GM18951 (cell line): ENCODE measurements at regions not wholly inside any gene's neighbourhood (a gene's known extent, or its start where the extent isn't known, plus 50 kb on each side); places are given as distances from the start of the nearest gene placed in this dataset.
"Not testable (repeated sequence)": the region's sequence is repeated elsewhere in the genome, so short reads cannot be mapped to it uniquely, and the experiment has no call there.

Source experiments
- POLR2A ChIP-seq: IDR thresholded peaks from 4 replicates; pipeline ENCODE4 v1.6.1; 2011; ENCODE audit warnings: mild to moderate bottlenecking; ENCODE audit not compliant: insufficient read length, insufficient read depth; ENCODE audit errors: extremely low read depth
- in situ Hi-C: fragments of 300-500 bp; cut with MboI; formaldehyde crosslinking; loops from one replicate; pipeline ENCODE4 v1.12.0; 2022; ENCODE audit warnings: low sequenced_read_pairs, mixed read lengths, inconsistent platforms; ENCODE audit not compliant: unreplicated experiment

GRCh38 chr9:28956116-28956880 lies 1383.0 kb upstream of the C9orf72 start:
- no peak for TF ChIP-seq POLR2A
- in situ Hi-C loops, result no loop called here

GRCh38 chr9:28960602-28961001 lies 1387.3 kb upstream of the C9orf72 start:
- no peak for TF ChIP-seq POLR2A
- in situ Hi-C loops, result no loop called here

DNA sequence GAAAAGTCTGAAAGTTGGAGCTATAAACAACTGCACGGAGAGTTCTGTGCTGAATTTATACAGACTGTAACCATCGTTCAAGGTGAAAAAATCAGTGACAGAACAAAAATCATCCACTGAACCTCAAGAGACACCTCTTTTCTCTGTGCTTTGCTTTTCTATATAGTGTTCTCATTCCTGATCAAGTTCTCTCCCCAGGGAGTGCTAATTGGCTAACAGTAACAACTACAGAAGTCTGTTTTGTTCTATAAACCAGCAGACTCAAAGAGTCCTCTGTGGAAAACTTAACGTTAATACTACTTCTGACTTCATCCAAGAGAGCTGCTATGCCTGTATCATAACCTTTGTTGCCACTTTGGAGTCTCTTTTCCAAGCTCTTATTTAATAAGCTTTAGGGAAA lies 1388.3 kb upstream of the C9orf72 start:
- in situ Hi-C loops, result no loop called here

GRCh38 chr9:28967226-28967625 lies 1393.9 kb upstream of the C9orf72 start:
- in situ Hi-C loops, result no loop called here
- no peak for TF ChIP-seq POLR2A

More for the DNA sequence above, 1388.3 kb upstream of the C9orf72 start:
- no peak for TF ChIP-seq POLR2A

DNA sequence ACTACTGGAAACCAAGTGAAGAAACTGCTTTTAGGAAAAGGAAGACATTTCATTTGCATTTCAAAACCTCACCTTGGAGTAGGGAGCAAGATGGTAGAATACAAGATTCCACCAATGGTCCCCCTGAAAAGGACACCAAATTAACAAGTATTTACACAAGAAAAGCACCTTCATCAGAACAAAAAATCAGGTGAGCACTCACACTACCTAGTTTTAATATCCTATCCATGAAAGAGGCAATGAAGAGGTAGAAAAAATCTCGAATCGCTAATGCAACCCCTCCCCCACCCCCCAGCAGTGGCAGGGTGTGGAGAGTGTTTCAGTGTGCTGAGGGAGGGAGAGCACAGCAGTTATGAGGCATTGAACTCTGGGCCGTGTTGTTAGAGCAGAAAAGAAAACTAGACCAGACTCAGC lies 1397.0 kb upstream of the C9orf72 start:
- TF ChIP-seq POLR2A, result no peak
- in situ Hi-C loops, result no loop called here

- in situ Hi-C loops, result no loop called here
- no peak for TF ChIP-seq POLR2A
These were observed 1398.6 kb upstream of the C9orf72 start for GRCh38 chr9:28971881-28972280.

- in situ Hi-C loops, result no loop called here
- TF ChIP-seq POLR2A, result no peak
These were observed 1403.0 kb upstream of the C9orf72 start for GRCh38 chr9:28976250-28976649.

DNA sequence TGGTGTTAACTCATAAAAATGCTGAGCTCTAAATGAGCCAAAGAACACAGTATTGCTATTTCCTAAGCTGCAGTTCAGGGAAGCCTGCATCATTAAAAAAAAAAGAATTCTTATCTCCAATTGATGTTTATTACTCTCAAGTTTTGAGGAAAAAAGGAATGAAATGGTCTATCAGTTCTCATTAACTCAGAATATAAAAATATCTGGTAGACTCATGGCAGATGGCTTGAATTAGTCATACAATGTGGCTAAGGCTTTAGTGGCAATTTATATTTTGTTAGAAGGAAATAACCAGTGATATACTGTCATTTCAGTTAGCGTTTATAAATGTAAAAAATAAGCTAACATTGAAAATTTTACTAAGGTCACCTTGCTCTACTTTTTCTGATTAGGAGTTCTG lies 1403.4 kb upstream of the C9orf72 start:
- no peak for TF ChIP-seq POLR2A
- in situ Hi-C loops, result no loop called here

- no peak for TF ChIP-seq POLR2A
- in situ Hi-C loops, result no loop called here
These were observed 1407.8 kb upstream of the C9orf72 start for GRCh38 chr9:28981129-28981528.

DNA sequence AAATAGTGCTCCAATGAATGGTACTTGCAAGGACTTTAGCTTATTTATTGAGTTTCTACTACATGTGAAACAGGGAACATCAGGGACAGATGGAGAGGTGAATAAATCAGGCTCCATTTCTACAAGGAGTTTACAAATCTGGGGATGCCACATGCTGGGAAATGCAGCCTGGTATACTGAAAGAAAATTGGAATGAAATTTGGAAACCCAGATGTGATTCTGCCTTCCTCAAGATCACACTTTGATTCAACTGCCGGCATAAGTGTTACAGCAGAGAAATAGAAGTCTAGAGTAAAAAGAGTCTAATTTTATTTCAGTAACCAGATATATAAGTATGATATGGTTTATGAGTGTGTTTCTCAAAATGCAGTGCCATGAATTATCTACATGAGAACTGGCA lies 1408.4 kb upstream of the C9orf72 start:
- in situ Hi-C loops, result no loop called here
- no peak for TF ChIP-seq POLR2A

GRCh38 chr9:28984016-28984415 lies 1410.7 kb upstream of the C9orf72 start:
- TF ChIP-seq POLR2A, result no peak
- in situ Hi-C loops, result no loop called here

- in situ Hi-C loops, result not testable (repeated sequence)
These were observed 1416.7 kb upstream of the C9orf72 start for GRCh38 chr9:28990009-28990408.

GRCh38 chr9:28999057-28999456 lies 1425.8 kb upstream of the C9orf72 start:
- in situ Hi-C loops, result no loop called here
- no peak for TF ChIP-seq POLR2A

DNA sequence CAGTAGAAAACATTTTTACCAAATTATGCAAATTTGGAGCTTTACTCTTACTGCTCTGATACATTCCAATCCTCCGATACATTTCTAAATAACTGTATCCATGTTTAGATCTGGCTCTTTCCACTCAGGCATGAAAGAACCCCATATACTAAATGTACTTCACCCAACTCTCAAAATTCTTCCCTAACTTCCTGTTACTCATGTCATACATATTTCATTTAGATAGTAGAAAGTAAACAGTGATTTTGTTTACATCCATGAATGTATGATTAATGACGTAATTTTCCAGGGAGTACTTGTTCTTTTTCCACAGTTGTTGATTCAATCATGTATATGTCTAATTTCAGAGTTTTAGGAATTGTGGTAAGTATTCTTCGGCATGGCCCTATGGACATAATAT lies 1426.5 kb upstream of the C9orf72 start:
- in situ Hi-C loops, result no loop called here
- no peak for TF ChIP-seq POLR2A

DNA sequence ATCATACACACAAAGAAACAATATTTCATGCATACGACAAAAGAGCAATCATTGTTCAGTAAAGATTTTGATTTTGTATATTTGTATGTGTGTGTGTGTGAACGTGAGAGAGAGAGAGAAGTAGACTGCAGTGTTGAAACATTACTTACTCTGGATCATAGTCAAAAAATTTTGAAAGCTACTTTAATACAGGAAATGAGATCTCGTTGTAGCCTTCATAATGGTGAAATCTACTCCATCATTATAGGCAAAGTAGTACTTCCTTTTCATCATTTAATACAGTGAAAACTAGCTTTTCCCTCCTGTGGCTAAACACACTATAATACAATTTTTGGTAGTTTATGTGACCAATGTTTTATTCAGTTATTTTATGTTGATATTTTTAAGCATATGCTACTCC lies 1427.7 kb upstream of the C9orf72 start:
- in situ Hi-C loops, result no loop called here
- no peak for TF ChIP-seq POLR2A

DNA sequence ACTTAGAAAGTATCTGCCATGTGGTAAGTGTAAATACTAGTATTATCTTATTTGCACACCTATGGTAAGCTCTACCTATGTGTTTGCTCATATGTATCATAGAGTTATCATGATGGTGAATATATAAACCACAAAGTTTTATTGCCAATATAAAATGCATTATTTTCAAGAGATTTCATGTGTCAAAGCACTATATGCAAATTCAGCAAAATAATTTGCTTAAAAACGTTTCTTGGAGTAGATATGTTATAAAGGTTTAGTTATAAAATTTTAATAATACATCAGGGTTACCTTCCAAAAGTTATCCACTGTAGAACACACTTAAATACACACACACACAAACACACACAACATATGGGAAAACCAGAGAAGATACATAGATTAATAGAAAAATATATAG lies 1431.7 kb upstream of the C9orf72 start:
- in situ Hi-C loops, result no loop called here
- no peak for TF ChIP-seq POLR2A
